Vagina (tissue), 2 donors: ENCODE measurements at regions not wholly inside any gene's neighbourhood (a gene's known extent, or its start where the extent isn't known, plus 50 kb on each side); places are given as distances from the start of the nearest gene placed in this dataset.

ENCODE experiments used
- POLR2AphosphoS5 ChIP-seq, 2 donors: sonication (generic); formaldehyde crosslinking; IDR thresholded peaks; one replicate each; pipeline ENCODE4 v1.9.0; 2017; ENCODE audit warnings: antibody characterized with exemption in 2 of 2, mild to moderate bottlenecking in 2 of 2, low read depth in 1 of 2; ENCODE audit not compliant: insufficient read depth in 1 of 2
- TF ChIP-seq, protein P1 (sequence below), 3 experiments: fragments of 450-650 bp in 2 of 3; fragments of 200-600 bp in 1 of 3; sonication (generic) in 1 of 3; IDR thresholded peaks; one replicate each; pipeline ENCODE4 v1.5.1; 2017 to 2019; ENCODE audit warnings: antibody characterized with exemption in 3 of 3, mild to moderate bottlenecking in 2 of 3, moderate library complexity in 2 of 3

DNA sequence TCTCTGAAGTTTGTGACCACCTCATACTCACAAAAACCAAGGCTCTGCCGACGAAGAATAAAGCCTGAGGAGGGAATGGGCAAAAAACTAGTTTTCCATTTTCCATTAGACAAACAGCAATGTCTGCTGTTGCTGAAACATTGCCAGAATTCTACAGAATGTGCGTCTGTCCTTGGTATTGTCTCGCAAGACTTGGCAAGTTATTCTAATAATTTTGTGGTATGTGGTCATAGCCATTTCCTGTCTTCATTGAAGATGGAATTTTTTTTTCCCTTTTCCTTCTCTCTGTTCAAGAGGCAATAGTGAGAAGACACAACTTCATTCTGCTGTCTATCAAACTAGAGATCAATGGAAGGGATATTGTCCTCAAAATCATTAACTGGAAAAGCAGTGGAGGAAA is 296.1 kb downstream of the RND3 start:
- TF ChIP-seq, protein P1, sequence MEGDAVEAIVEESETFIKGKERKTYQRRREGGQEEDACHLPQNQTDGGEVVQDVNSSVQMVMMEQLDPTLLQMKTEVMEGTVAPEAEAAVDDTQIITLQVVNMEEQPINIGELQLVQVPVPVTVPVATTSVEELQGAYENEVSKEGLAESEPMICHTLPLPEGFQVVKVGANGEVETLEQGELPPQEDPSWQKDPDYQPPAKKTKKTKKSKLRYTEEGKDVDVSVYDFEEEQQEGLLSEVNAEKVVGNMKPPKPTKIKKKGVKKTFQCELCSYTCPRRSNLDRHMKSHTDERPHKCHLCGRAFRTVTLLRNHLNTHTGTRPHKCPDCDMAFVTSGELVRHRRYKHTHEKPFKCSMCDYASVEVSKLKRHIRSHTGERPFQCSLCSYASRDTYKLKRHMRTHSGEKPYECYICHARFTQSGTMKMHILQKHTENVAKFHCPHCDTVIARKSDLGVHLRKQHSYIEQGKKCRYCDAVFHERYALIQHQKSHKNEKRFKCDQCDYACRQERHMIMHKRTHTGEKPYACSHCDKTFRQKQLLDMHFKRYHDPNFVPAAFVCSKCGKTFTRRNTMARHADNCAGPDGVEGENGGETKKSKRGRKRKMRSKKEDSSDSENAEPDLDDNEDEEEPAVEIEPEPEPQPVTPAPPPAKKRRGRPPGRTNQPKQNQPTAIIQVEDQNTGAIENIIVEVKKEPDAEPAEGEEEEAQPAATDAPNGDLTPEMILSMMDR (IDR thresholded peaks at IDR 0.05) = no peak
- no peak for TF ChIP-seq POLR2AphosphoS5 (IDR thresholded peaks at IDR 0.05; ENCODE audit: insufficient read depth in 1 of 2, low read depth in 1 of 2)
